ENCODE measurements at regions not wholly inside any gene's neighbourhood (a gene's known extent, or its start where the extent isn't known, plus 50 kb on each side); places are given as distances from the start of the nearest gene placed in this dataset.

- TF ChIP-seq CTCF (conservative IDR thresholded peaks at IDR 0.05 in 1 of 2, IDR thresholded peaks at IDR 0.05 in 1 of 2; ENCODE audit: extremely low read depth in 1 of 2, insufficient read depth in 1 of 2, low read depth in 1 of 2, low read length in 2 of 2), result no peak
- TF ChIP-seq EZH2 (IDR thresholded peaks at IDR 0.05; ENCODE audit: borderline replicate concordance, low read length), result no peak
These were observed 249.8 kb downstream of the VRK1 start for GRCh38 chr14:97046967-97047366.

Measured in mammary epithelial cell (primary cell).